Vagina (tissue), 2 donors: ENCODE measurements at regions not wholly inside any gene's neighbourhood (a gene's known extent, or its start where the extent isn't known, plus 50 kb on each side); places are given as distances from the start of the nearest gene placed in this dataset.

ENCODE experiments used
- DNase-seq, 2 donors: peaks; one replicate each; pipeline ENCODE4 v3.0.0-alpha.2; 2017; ENCODE audit errors: extremely low spot score in 2 of 2
- H3K27ac ChIP-seq: fragments of 200-600 bp; sonication (generic); one replicate; pipeline ENCODE4 v1.5.1; 2019
- H3K27me3 ChIP-seq: fragments of 200-600 bp; sonication (generic); one replicate; pipeline ENCODE4 v1.5.1; 2019
- H3K36me3 ChIP-seq, 2 donors: fragments of 200-600 bp; sonication (generic); one replicate each; pipeline ENCODE4 v1.5.1; 2017 to 2019
- H3K4me1 ChIP-seq: fragments of 200-600 bp; sonication (generic); one replicate; pipeline ENCODE4 v1.5.1; 2019
- H3K4me3 ChIP-seq, 2 donors: fragments of 200-600 bp; sonication (generic); 1 replicate in 1 of 2; 2 replicates in 1 of 2; pipeline ENCODE4 v1.5.1; 2016 to 2019
- H3K9me3 ChIP-seq: fragments of 200-600 bp; sonication (generic); one replicate; pipeline ENCODE4 v1.5.1; 2019
- POLR2A ChIP-seq, 2 donors: fragments of 450-650 bp; IDR thresholded peaks; one replicate each; pipeline ENCODE4 v1.6.1; 2017; ENCODE audit warnings: antibody characterized with exemption in 2 of 2, mild to moderate bottlenecking in 2 of 2, moderate library complexity in 2 of 2
- POLR2AphosphoS5 ChIP-seq, 2 donors: sonication (generic); formaldehyde crosslinking; IDR thresholded peaks; one replicate each; pipeline ENCODE4 v1.9.0; 2017; ENCODE audit warnings: antibody characterized with exemption in 2 of 2, mild to moderate bottlenecking in 2 of 2, low read depth in 1 of 2; ENCODE audit not compliant: insufficient read depth in 1 of 2
- intact Hi-C: fragments of 100-400 bp; cut with DNase I; formaldehyde crosslinking; loops from one replicate; pipeline ENCODE4 v1.15.1; 2023
- TF ChIP-seq, protein P1 (sequence below), 3 experiments: fragments of 450-650 bp in 2 of 3; fragments of 200-600 bp in 1 of 3; sonication (generic) in 1 of 3; IDR thresholded peaks; one replicate each; pipeline ENCODE4 v1.5.1; 2017 to 2019; ENCODE audit warnings: antibody characterized with exemption in 3 of 3, mild to moderate bottlenecking in 2 of 3, moderate library complexity in 2 of 3

DNA sequence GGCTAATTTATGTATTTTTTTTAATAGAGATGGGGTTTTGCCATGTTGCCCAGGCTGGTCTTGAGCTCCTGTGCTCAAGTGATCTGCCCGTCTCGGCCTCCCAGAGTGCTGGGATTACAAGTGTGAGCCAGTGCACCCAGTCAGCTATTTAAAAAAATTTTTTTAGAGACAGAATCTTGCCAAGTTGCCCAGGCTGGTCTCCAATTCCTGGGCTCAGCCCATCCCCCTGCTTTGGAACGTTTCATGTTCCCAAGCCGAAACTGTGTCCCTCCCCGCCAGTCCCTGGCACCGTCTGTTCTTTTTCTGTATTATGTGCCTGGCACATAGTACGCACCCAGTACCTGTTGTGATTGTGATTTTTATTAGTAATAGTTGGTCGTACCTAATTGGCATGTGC lies 63.1 kb upstream of the MGAT5 start:
- Histone ChIP-seq H3K9me3 (no peaks in the 10 kb centered on the region), H3K36me3 (no peaks in the 10 kb centered on the region), H3K27me3 (no peaks in the 10 kb centered on the region), H3K4me1 (peaks cover 28% of the 10 kb centered on the region), H3K4me3 (no peak overlapping the region), H3K27ac (no peak overlapping the region)
- TF ChIP-seq POLR2AphosphoS5 (IDR thresholded peaks at IDR 0.05; ENCODE audit: insufficient read depth in 1 of 2, low read depth in 1 of 2) (no peak), POLR2A (IDR thresholded peaks at IDR 0.05) (no peak)
- TF ChIP-seq, protein P1, sequence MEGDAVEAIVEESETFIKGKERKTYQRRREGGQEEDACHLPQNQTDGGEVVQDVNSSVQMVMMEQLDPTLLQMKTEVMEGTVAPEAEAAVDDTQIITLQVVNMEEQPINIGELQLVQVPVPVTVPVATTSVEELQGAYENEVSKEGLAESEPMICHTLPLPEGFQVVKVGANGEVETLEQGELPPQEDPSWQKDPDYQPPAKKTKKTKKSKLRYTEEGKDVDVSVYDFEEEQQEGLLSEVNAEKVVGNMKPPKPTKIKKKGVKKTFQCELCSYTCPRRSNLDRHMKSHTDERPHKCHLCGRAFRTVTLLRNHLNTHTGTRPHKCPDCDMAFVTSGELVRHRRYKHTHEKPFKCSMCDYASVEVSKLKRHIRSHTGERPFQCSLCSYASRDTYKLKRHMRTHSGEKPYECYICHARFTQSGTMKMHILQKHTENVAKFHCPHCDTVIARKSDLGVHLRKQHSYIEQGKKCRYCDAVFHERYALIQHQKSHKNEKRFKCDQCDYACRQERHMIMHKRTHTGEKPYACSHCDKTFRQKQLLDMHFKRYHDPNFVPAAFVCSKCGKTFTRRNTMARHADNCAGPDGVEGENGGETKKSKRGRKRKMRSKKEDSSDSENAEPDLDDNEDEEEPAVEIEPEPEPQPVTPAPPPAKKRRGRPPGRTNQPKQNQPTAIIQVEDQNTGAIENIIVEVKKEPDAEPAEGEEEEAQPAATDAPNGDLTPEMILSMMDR (IDR thresholded peaks at IDR 0.05), result no peak
- no peak for DNase-seq
- intact Hi-C loops, result no loop called here

DNA sequence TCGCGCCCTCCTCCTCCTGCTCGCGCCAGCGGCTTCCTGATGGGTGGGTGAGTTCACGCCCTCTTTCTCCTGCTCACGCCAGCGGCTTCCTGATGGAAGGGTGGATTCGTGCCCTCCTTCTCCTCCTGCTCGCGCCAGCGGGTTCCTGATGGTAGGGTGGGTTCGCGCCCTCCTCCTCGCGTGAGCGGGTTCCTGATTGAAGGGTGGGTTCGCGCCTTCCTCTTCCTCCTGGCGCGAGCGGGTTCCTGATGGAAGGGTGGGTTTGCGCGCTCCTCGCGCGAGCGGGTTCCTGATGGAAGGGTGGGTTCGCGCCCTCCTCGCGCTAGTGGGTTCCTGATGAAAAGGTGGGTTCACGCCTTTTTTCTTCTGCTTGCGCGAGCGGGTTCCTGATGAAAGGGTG lies 62.0 kb upstream of the MGAT5 start:
- TF ChIP-seq POLR2AphosphoS5 (IDR thresholded peaks at IDR 0.05; ENCODE audit: insufficient read depth in 1 of 2, low read depth in 1 of 2), result no peak
- TF ChIP-seq POLR2A (IDR thresholded peaks at IDR 0.05), result no peak
- TF ChIP-seq, protein P1 (IDR thresholded peaks at IDR 0.05), result no peak
- peaks cover 28% of the 10 kb centered on the region for H3K4me1 ChIP-seq
- no peak overlapping the region for H3K27ac ChIP-seq
- no peaks in the 10 kb centered on the region for H3K9me3 ChIP-seq
- no peak overlapping the region for H3K4me3 ChIP-seq
- intact Hi-C loops, result no loop called here
- no peaks in the 10 kb centered on the region for H3K36me3 ChIP-seq
- no peaks in the 10 kb centered on the region for H3K27me3 ChIP-seq
- DNase-seq, result no peak

DNA sequence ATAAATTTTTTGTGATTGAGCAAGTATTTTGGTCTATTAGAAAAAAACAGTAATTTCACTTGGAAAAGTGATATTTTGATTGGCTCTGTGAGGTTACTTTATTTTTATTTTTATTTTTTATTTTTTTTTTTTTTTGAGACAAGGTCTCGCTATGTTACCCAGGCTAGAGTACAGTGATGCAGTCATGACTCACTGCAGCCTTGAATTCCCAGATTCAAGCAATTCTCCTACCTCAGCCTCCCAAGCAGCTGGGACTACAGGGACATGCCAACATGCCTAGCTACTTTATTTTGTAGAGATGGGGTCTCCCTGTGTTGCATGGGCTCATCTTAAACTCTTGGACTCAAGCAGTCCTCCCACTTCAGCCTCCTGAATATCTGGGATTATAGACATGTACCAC lies 60.9 kb upstream of the MGAT5 start:
- no peaks in the 10 kb centered on the region for H3K27me3 ChIP-seq
- no peak for DNase-seq
- H3K27ac ChIP-seq, result no peak overlapping the region
- intact Hi-C loops, result no loop called here
- TF ChIP-seq, protein P1 (IDR thresholded peaks at IDR 0.05), result no peak
- no peak for TF ChIP-seq POLR2A (IDR thresholded peaks at IDR 0.05)
- no peak for TF ChIP-seq POLR2AphosphoS5 (IDR thresholded peaks at IDR 0.05; ENCODE audit: insufficient read depth in 1 of 2, low read depth in 1 of 2)
- no peaks in the 10 kb centered on the region for H3K36me3 ChIP-seq
- H3K4me3 ChIP-seq, result no peak overlapping the region
- no peaks in the 10 kb centered on the region for H3K9me3 ChIP-seq
- peaks cover 31% of the 10 kb centered on the region for H3K4me1 ChIP-seq

DNA sequence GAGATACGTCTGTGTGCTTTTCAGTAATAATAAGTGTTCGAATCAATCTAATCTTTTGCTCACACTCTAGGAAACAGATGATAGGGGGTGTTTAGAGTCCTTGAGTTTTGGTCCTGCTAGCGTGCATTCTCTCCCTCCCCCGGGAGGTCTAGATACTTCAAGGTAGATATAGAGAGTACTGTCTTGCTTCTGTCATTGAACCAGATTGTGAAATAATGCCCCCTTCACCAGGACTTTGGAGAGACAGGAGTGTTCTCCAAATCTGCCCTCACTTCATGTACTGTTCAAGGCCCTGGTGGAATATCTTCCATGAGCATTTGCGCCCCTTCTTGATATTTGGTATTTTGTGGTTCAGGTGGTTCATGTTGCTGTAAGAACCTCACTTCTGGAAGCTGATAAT lies 59.4 kb upstream of the MGAT5 start:
- no peaks in the 10 kb centered on the region for H3K27me3 ChIP-seq
- peaks cover 39% of the 10 kb centered on the region for H3K4me1 ChIP-seq
- H3K9me3 ChIP-seq, result no peaks in the 10 kb centered on the region
- no peak for TF ChIP-seq POLR2A (IDR thresholded peaks at IDR 0.05)
- TF ChIP-seq, protein P1 (IDR thresholded peaks at IDR 0.05), result no peak
- no peak for TF ChIP-seq POLR2AphosphoS5 (IDR thresholded peaks at IDR 0.05; ENCODE audit: insufficient read depth in 1 of 2, low read depth in 1 of 2)
- no peak for DNase-seq
- no peaks in the 10 kb centered on the region for H3K36me3 ChIP-seq
- no peak overlapping the region for H3K4me3 ChIP-seq
- intact Hi-C loops, result no loop called here
- no peak overlapping the region for H3K27ac ChIP-seq

DNA sequence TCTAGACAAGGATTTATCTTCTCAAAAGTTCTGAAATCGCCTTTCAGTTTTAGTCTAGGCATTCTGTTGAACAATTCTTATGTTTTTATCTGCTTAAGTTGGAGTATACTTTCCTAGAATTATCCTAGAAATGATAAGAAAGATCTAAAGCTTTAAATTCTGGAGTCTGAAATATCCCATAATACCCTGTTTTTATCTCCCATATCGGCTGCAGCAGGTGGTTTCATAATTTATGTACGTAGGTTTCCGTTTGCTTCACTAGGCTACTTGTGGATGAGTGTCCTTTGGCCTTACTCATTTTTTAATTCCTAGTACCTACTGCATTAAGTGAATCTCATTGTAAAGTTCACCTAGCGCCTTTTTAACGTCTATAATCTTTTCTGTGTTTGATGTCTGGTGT lies 58.5 kb upstream of the MGAT5 start:
- no peaks in the 10 kb centered on the region for H3K27me3 ChIP-seq
- TF ChIP-seq, protein P1 (IDR thresholded peaks at IDR 0.05), result no peak
- TF ChIP-seq POLR2AphosphoS5 (IDR thresholded peaks at IDR 0.05; ENCODE audit: insufficient read depth in 1 of 2, low read depth in 1 of 2) (no peak), POLR2A (IDR thresholded peaks at IDR 0.05) (no peak)
- no peaks in the 10 kb centered on the region for H3K36me3 ChIP-seq
- no peak overlapping the region for H3K27ac ChIP-seq
- no peaks in the 10 kb centered on the region for H3K9me3 ChIP-seq
- no peak for DNase-seq
- peaks cover 36% of the 10 kb centered on the region for H3K4me1 ChIP-seq
- intact Hi-C loops, result no loop called here
- H3K4me3 ChIP-seq, result no peak overlapping the region
